ENCODE measurements at regions not wholly inside any gene's neighbourhood (a gene's known extent, or its start where the extent isn't known, plus 50 kb on each side); places are given as distances from the start of the nearest gene placed in this dataset.

GRCh38 chr5:100693481-100693880 lies 158.3 kb downstream of the FAM174A start:
- Histone ChIP-seq H2AFZ (ENCODE audit: low read depth, low read length, severe bottlenecking) (no peak overlapping the region), H3K9me2 (replicated peaks; ENCODE audit: insufficient read depth, low read length) (no peaks in the 10 kb centered on the region), H3K79me2 (ENCODE audit: insufficient read depth, low read length) (no peaks in the 10 kb centered on the region), H3K27ac (ENCODE audit: low read depth, low read length) (no peak overlapping the region), H3K9ac (ENCODE audit: low read length) (no peak overlapping the region), H3F3A (ENCODE audit: insufficient read depth) (no peaks in the 10 kb centered on the region), H3K36me3 (ENCODE audit: low read length) (no peaks in the 10 kb centered on the region), H3K9me3 (ENCODE audit: insufficient read depth, low read length) (no peaks in the 10 kb centered on the region), H3K4me2 (ENCODE audit: low read depth, low read length, poor library complexity, severe bottlenecking) (no peak overlapping the region), H4K20me1 (ENCODE audit: low read depth, low read length) (no peaks in the 10 kb centered on the region), H3K4me3 (ENCODE audit: insufficient read depth, low read length, poor library complexity, severe bottlenecking) (no peak overlapping the region), H3K27me3 (ENCODE audit: low read length) (no peaks in the 10 kb centered on the region)
- TF ChIP-seq CTCF (IDR thresholded peaks at IDR 0.05; ENCODE audit: insufficient read depth, low read length, poor library complexity, severe bottlenecking) (no peak), EZH2phosphoT487 (conservative IDR thresholded peaks at IDR 0.05; ENCODE audit: low read length) (no peak)

GRCh38 chr5:100694100-100694499 lies 158.9 kb downstream of the FAM174A start:
- no peaks in the 10 kb centered on the region for H3F3A ChIP-seq (ENCODE audit: insufficient read depth)
- no peaks in the 10 kb centered on the region for H3K79me2 ChIP-seq (ENCODE audit: insufficient read depth, low read length)
- H3K27me3 ChIP-seq (ENCODE audit: low read length): no peaks in the 10 kb centered on the region
- no peaks in the 10 kb centered on the region for H4K20me1 ChIP-seq (ENCODE audit: low read depth, low read length)
- H3K9me3 ChIP-seq (ENCODE audit: insufficient read depth, low read length): no peaks in the 10 kb centered on the region
- H3K4me3 ChIP-seq (ENCODE audit: insufficient read depth, low read length, poor library complexity, severe bottlenecking): no peak overlapping the region
- TF ChIP-seq CTCF (IDR thresholded peaks at IDR 0.05; ENCODE audit: insufficient read depth, low read length, poor library complexity, severe bottlenecking) (no peak), EZH2phosphoT487 (conservative IDR thresholded peaks at IDR 0.05; ENCODE audit: low read length) (no peak)
- no peaks in the 10 kb centered on the region for H3K36me3 ChIP-seq (ENCODE audit: low read length)
- no peak overlapping the region for H3K27ac ChIP-seq (ENCODE audit: low read depth, low read length)
- H2AFZ ChIP-seq (ENCODE audit: low read depth, low read length, severe bottlenecking): no peak overlapping the region
- no peak overlapping the region for H3K9ac ChIP-seq (ENCODE audit: low read length)
- H3K4me2 ChIP-seq (ENCODE audit: low read depth, low read length, poor library complexity, severe bottlenecking): no peak overlapping the region
- H3K9me2 ChIP-seq (replicated peaks; ENCODE audit: insufficient read depth, low read length): no peaks in the 10 kb centered on the region

- H3K36me3 ChIP-seq (ENCODE audit: low read length): no peaks in the 10 kb centered on the region
- H3K4me2 ChIP-seq (ENCODE audit: low read depth, low read length, poor library complexity, severe bottlenecking): no peak overlapping the region
- H3K9ac ChIP-seq (ENCODE audit: low read length): no peak overlapping the region
- no peak overlapping the region for H3K27ac ChIP-seq (ENCODE audit: low read depth, low read length)
- TF ChIP-seq CTCF (IDR thresholded peaks at IDR 0.05; ENCODE audit: insufficient read depth, low read length, poor library complexity, severe bottlenecking) (no peak), EZH2phosphoT487 (conservative IDR thresholded peaks at IDR 0.05; ENCODE audit: low read length) (no peak)
- no peak overlapping the region for H2AFZ ChIP-seq (ENCODE audit: low read depth, low read length, severe bottlenecking)
- H3F3A ChIP-seq (ENCODE audit: insufficient read depth): no peaks in the 10 kb centered on the region
- no peaks in the 10 kb centered on the region for H3K9me2 ChIP-seq (replicated peaks; ENCODE audit: insufficient read depth, low read length)
- H4K20me1 ChIP-seq (ENCODE audit: low read depth, low read length): no peaks in the 10 kb centered on the region
- H3K79me2 ChIP-seq (ENCODE audit: insufficient read depth, low read length): no peaks in the 10 kb centered on the region
- H3K9me3 ChIP-seq (ENCODE audit: insufficient read depth, low read length): no peaks in the 10 kb centered on the region
- H3K27me3 ChIP-seq (ENCODE audit: low read length): no peaks in the 10 kb centered on the region
- H3K4me3 ChIP-seq (ENCODE audit: insufficient read depth, low read length, poor library complexity, severe bottlenecking): no peak overlapping the region
Observed at GRCh38 chr5:100697970-100698369, 162.8 kb downstream of the FAM174A start.
